ENCODE measurements at regions not wholly inside any gene's neighbourhood (a gene's known extent, or its start where the extent isn't known, plus 50 kb on each side); places are given as distances from the start of the nearest gene placed in this dataset.

- TF ChIP-seq POLR2A (IDR thresholded peaks at IDR 0.05; ENCODE audit: low read depth, low read length) (no peak), SMC3 (IDR thresholded peaks at IDR 0.05; ENCODE audit: low read depth, low read length) (no peak), MXI1 (IDR thresholded peaks at IDR 0.05; ENCODE audit: borderline replicate concordance, low read depth, low read length) (no peak), CEBPB (IDR thresholded peaks at IDR 0.05; ENCODE audit: low read depth, low read length) (no peak), NFE2L2 (IDR thresholded peaks at IDR 0.05; ENCODE audit: low read depth, low read length) (no peak), CHD1 (IDR thresholded peaks at IDR 0.05; ENCODE audit: low read depth, low read length) (no peak), RFX5 (IDR thresholded peaks at IDR 0.05; ENCODE audit: low read depth, low read length) (no peak)
- TF ChIP-seq, protein P1, sequence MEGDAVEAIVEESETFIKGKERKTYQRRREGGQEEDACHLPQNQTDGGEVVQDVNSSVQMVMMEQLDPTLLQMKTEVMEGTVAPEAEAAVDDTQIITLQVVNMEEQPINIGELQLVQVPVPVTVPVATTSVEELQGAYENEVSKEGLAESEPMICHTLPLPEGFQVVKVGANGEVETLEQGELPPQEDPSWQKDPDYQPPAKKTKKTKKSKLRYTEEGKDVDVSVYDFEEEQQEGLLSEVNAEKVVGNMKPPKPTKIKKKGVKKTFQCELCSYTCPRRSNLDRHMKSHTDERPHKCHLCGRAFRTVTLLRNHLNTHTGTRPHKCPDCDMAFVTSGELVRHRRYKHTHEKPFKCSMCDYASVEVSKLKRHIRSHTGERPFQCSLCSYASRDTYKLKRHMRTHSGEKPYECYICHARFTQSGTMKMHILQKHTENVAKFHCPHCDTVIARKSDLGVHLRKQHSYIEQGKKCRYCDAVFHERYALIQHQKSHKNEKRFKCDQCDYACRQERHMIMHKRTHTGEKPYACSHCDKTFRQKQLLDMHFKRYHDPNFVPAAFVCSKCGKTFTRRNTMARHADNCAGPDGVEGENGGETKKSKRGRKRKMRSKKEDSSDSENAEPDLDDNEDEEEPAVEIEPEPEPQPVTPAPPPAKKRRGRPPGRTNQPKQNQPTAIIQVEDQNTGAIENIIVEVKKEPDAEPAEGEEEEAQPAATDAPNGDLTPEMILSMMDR (conservative IDR thresholded peaks at IDR 0.05; ENCODE audit: low read depth, low read length), result no peak
- TF ChIP-seq, protein P2, sequence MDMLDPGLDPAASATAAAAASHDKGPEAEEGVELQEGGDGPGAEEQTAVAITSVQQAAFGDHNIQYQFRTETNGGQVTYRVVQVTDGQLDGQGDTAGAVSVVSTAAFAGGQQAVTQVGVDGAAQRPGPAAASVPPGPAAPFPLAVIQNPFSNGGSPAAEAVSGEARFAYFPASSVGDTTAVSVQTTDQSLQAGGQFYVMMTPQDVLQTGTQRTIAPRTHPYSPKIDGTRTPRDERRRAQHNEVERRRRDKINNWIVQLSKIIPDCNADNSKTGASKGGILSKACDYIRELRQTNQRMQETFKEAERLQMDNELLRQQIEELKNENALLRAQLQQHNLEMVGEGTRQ (IDR thresholded peaks at IDR 0.05; ENCODE audit: low read depth, low read length), result no peak
These were observed 155.6 kb upstream of the TSC22D2 start for GRCh38 chr3:150252462-150252861.

Data from IMR-90 (cell line).